LNCAP (cell line): ENCODE measurements at regions not wholly inside any gene's neighbourhood (a gene's known extent, or its start where the extent isn't known, plus 50 kb on each side); places are given as distances from the start of the nearest gene placed in this dataset.

Experiments
- CTCF ChIP-seq: fragments of 450-650 bp; IDR thresholded peaks from 2 replicates; pipeline ENCODE4 v1.5.1; 2017; ENCODE audit warnings: mild to moderate bottlenecking

GRCh38 chr4:124435274-124435950 lies 277.1 kb downstream of the ANKRD50 start:
- TF ChIP-seq CTCF, result no peak

- no peak for TF ChIP-seq CTCF
Observed at GRCh38 chr4:124437853-124438495, 274.6 kb downstream of the ANKRD50 start.

DNA sequence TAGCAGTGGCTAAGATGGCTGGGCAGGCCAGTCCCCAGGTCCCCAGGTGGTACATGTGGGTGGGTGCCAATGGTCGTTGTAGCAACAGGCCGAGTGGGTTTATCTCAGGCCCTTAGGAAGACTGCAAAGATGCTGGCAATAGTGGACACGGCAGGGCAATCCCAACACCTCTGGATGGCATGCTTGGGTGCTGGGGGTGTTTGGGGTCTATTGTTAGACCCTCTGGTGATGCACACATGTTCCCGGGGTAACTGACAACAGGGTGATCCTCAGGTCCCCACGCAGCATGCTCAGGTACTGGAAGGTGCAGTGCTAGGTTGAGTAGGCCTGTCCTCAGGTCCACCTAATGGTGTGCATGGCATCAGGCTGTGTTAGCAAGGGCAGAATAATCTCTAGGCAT lies 267.5 kb downstream of the ANKRD50 start:
- no peak for TF ChIP-seq CTCF

- no peak for TF ChIP-seq CTCF
Observed at GRCh38 chr4:124449881-124450280, 262.7 kb downstream of the ANKRD50 start.

GRCh38 chr4:124450851-124451250 lies 261.7 kb downstream of the ANKRD50 start:
- TF ChIP-seq CTCF, result no peak

DNA sequence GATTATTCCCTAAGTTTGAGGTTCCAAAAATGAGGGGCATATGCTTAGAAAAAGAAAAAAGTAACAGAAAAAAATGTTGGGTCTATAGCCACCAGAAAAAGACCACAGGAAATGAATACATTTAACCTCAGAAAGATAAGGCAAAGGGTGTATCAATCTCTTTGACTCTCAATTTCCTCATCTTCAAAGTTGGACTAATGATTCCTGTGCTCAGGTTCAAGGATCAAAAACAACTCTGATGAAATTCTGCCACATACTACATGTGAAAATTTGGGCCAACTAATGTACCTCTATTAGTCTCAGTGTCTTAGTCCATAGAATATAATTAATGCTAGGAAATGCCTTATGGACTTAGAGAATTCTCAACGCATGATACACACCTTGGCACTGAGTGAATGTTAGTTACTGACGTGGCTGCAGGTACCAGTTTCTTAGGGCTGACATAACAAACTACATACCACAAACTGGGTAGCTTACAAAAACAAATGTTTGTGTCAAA lies 257.7 kb downstream of the ANKRD50 start:
- TF ChIP-seq CTCF, result no peak

- no peak for TF ChIP-seq CTCF
Observed at GRCh38 chr4:124455671-124456070, 256.9 kb downstream of the ANKRD50 start.
